ENCODE measurements at regions not wholly inside any gene's neighbourhood (a gene's known extent, or its start where the extent isn't known, plus 50 kb on each side); places are given as distances from the start of the nearest gene placed in this dataset.

DNA sequence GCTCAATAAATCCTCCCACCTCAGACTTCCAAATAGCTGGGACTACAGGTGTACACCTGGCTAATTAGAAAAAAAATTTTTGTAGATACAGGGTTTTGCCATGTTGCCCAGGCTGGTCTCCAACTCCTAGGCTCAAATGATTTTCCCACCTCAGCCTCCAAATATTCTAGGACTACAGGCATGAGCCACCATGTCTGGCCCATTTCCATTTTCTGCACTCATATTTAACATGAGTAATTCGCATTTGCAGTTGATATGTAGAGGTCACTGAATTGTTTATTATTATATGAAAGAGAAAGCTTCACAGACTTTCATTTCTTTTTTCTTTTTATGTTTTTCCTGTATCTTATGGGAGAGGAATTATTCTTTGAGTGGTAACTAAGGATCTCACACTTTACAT, 492.7 kb downstream of the CNTN3 start:
- DNase-seq = no peak

DNA sequence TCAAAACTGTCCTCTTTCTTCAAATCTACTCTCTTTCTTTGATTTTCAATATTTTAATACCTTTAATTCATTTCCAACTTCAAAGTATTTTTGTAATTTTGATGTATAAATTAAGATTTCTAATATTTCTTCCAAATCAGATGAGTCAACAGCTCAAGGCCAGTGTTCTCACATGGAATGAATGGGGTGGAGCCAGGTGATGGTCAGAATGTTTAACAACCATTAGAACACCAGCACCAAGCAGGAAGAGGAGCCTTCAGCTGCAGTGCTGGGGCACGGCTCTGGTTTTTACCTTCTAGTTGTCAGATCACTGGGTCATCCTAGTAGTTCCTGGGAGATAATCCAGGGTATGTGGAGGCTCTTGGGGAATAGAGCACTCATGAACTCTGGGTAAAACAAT, 494.5 kb upstream of the PDZRN3 start:
- no peak for DNase-seq

DNA sequence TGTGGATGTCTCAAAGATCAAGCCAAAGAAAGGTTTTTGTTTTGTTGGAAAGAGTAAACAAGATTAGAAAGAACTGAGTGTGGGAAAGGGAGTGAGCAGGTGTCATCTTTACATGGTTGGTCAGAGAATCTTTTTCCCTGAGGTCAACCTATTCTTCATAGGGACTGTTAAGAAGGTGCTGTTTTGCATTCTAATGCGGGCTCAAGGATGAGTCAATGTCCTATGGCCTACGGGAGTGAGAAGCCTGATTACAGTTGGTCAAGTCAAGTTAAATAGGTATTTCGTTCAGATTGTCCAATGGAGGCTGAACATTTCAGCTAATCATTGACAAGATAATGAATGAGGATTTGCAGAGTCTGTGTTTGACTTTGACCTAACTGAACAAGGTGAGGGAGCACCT, 491.2 kb upstream of the PDZRN3 start:
- no peak for DNase-seq

GRCh38 chr3:74107451-74107850, 482.7 kb upstream of the PDZRN3 start:
- no peak for DNase-seq

DNA sequence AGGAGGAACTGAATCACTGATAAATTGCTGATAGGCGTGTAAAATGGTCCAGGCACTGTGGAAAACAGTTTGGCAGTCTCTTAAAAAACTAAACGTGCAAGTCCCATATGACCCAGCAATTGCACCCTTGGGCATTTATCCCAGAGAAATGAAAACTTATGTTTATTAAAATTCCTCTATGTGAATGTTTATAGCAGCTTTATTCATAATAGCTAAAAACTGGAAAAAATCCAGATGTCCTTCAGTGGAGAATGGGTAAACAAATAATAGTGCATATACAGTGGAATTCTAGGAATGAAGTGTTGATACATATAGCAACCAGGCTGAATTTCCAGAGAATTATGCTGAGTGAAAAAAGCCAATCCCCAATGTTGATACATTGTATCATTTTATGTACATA, 482.2 kb upstream of the PDZRN3 start:
- DNase-seq = no peak

GRCh38 chr3:74091204-74091603, 466.5 kb upstream of the PDZRN3 start:
- no peak for DNase-seq

DNA sequence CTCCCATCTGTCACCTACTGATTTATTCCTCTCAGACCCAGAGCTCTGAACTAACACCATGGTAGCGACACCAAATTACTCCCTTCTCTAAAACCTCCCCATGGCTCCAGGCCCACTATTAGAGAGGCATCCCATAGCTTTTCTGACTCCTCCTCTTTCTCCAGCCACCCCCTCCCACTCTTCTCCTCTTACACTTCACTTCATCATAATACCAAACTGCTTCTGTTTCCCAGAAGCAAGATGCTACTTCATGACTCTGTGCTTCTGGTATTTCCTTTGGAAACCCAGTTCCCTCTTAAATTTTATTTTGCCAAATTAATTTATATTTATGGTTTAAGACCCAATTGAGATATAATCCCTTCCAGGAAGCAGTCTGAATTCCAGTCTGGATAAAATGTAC, 465.1 kb upstream of the PDZRN3 start:
- DNase-seq = no peak

DNA sequence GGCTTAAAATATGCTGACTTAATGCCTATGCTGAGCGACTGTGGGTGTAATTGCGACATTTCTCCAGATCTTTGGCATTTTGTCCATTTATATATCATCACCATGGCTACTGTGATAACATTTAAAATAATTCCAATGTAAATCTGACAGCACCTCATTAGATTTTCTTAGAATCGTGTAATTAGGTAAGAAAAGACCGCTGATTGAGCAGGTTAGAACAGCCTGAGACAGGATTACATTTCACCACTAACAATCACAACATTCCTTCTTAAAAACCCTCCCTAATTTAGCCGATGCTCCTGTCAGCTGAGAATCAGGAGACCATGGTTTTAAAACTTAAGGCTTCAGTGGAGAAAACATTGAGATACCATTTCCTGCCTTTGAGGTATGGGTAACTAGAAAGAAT, 455.3 kb upstream of the PDZRN3 start:
- no peak for DNase-seq

GRCh38 chr3:74075241-74075640, 450.5 kb upstream of the PDZRN3 start:
- no peak for DNase-seq

- DNase-seq = no peak
Observed at GRCh38 chr3:74074700-74075099, 450.0 kb upstream of the PDZRN3 start.

DNA sequence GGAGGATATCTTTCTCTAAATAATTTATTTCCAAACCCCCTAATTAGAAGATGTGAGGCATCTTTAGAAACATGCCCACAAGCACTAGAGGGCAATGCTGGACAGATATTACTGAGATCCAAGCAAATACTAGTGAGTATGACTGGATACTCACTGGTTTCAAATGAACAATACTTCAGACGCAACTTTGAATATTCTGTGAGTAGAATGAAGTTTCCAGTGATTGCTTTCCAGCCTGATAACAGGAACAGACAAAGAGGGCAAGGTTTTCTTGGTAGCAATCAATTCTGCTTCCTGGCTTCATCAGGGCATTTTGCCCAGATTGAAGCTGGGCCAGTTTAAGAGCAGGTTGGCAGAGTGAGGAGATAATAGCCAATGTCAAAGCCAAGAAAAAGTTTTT, 442.6 kb upstream of the PDZRN3 start:
- no peak for DNase-seq

DNA sequence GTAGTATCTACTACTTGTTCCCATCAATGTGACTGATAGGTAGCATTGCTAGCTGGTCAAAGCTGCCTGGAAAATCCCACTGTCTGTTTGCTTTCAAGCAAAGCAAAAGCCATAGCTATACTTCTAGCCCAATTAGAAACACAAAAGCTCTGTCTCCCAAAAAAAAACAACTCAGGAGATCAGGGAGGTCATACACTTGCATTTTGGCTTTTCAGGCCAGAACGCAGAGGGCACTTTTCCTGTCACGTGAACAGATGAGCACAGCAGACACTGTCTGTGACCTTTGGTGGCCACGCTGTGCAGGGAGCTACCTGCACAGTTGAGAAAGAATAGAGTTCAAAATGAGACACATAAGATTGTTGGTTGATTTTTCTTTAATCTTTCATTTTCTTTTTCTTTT, 441.7 kb upstream of the PDZRN3 start:
- no peak for DNase-seq

- DNase-seq = no peak
Observed at GRCh38 chr3:74059923-74060600, 435.3 kb upstream of the PDZRN3 start.

- DNase-seq = no peak
Observed at GRCh38 chr3:74059301-74059922, 434.7 kb upstream of the PDZRN3 start.

- no peak for DNase-seq
Observed at GRCh38 chr3:74057169-74057568, 432.4 kb upstream of the PDZRN3 start.

DNA sequence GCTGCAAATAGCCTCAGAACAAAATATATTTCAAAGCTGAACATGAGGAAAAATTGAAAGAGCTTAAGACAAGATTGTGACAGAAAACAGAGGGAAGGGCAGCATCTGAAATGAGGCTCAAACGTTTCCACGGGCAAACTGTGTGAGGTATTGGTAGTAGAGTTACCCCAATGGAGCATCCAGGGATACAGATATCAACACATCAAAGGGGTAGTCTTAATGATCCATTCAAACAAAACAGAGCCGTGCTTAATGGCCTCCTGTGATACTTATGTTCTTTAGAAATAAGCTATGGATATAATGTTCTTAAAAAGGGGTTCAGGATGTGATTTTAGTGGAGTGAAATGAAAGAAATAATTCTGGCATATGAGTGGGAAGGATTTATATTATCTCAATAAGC, 430.3 kb upstream of the PDZRN3 start:
- no peak for DNase-seq

DNA sequence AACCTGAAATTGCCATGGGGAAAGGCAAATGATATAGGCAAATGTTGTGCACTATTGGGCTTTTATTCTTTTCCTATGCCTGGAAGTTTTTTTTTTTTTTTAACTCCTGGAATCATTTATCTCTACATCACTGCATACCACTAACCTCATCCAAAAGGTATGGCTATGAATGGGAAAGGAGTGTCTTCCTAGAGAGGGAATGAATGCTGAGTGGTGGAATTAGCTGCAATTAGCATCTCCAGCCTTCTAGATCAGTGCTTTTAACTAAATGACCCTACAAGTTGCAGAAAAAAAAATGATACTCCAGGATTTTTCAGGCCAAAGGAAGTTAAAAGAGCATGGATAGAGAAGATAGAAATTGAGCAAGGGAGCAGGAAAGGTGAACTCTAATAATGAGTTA, 429.8 kb upstream of the PDZRN3 start:
- DNase-seq = no peak

DNA sequence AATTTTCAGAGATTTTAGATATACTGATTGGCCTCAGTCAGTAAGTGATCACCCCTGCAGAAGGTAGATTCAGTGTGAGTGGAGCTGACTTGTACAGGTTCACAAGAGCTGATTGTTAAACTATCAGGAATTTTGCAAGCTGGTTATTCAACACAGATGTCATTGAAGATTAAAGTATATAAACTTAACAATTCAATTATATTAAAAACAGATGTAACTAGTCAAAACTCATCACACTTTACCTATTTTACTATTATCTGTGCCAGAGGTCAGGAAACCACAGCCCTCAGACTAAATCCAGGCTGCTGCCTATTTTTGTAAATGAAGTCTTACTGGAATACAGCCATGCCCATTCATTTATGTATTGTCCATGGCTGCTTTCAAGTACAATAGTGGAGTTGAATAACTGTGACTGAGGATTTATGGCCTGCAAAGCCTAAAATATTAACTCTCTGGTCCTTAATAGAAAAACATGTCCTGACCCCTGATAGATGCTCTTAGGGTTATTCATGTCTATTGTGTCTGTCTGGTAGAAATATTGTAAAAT, 429.3 kb upstream of the PDZRN3 start:
- no peak for DNase-seq

DNA sequence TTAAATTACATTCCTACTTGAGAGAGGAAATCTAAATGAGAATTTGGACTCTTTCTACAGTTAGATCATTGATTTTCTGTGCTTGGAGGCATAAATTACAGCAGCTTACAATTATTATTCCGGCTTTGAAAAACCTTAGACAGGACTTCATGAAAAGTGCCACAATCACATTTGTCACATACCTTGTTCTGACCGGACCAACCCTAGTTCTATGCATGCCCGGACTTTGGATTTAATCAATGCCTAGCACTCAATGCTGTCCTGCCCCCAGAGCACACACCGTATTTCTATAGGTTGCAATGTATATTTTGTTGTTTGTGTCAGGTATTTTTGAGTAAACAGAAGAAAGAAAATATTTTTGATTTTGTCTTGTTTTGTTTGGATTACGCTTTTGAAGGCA, 424.7 kb upstream of the PDZRN3 start:
- no peak for DNase-seq

GRCh38 chr3:74048699-74049098, 424.0 kb upstream of the PDZRN3 start:
- DNase-seq = no peak

DNA sequence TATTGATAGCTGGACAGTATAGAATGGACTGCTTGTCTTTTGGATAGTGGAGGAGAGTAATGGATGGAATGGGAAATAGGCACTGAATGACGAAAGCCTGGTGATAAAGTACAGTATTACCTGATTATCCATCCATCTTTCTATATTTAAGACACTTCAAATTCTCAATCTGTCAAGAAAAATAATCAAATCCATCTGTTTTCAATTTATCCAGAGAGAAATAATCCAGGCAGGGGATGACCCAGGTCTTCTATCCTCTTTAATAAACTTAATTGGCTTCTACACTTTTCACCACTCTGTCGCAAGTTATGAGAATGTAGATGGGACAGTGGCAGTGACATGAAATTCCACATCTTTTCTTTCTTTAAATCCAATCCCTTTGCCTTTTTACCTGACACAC, 420.3 kb upstream of the PDZRN3 start:
- no peak for DNase-seq

GRCh38 chr3:74041068-74041675, 416.4 kb upstream of the PDZRN3 start:
- DNase-seq = no peak

DNA sequence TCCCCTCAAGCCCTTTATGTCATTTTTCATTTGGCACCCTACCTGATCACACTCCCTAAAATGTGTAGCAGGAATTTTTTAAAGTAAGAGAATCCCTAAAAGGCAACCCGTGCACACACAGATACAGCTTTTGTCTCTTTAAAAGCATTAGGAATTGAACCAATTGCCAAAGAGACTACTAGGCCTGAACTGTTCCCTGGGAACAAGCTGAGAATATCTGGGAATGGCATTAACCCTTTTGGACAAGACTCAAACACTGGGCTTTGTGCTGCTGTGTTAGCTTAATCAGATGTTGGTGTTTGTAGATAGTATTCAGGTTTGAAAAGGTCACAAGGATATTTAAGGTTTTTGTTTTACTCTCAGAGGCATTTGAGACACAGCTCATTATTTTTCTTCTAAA, 414.4 kb upstream of the PDZRN3 start:
- no peak for DNase-seq

DNA sequence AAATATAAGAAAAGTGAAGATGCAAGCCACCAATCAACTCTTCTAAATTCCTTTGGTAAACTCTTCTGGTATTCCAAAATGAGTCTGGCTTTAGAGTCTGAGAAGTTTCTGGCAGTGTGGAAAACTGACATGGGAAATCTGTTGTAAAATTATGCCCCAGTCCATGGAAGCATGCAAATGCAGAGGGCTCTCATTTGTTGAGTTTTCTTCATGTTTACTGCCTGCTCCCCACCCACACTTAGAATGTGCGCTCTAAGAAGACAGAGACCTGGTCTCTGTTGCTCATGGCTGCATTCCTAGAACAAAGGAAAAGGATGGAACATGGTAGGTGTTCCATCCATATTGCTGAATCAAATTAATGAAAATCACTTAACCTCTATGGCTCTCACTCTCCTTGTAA, 411.8 kb upstream of the PDZRN3 start:
- no peak for DNase-seq
